ENCODE measurements at regions not wholly inside any gene's neighbourhood (a gene's known extent, or its start where the extent isn't known, plus 50 kb on each side); places are given as distances from the start of the nearest gene placed in this dataset.
"Not testable (repeated sequence)": the region's sequence is repeated elsewhere in the genome, so short reads cannot be mapped to it uniquely, and the experiment has no call there.

GRCh38 chr9:117938896-117939295 lies 234.7 kb downstream of the TLR4 start:
- no peak for DNase-seq (ENCODE audit: low spot score)

GRCh38 chr9:117944750-117945149 lies 240.5 kb downstream of the TLR4 start:
- DNase-seq (ENCODE audit: low spot score): not testable (repeated sequence)

GRCh38 chr9:117945286-117945685 lies 241.1 kb downstream of the TLR4 start:
- DNase-seq (ENCODE audit: low spot score): no peak

GRCh38 chr9:117951127-117951526 lies 246.9 kb downstream of the TLR4 start:
- no peak for DNase-seq (ENCODE audit: low spot score)

DNA sequence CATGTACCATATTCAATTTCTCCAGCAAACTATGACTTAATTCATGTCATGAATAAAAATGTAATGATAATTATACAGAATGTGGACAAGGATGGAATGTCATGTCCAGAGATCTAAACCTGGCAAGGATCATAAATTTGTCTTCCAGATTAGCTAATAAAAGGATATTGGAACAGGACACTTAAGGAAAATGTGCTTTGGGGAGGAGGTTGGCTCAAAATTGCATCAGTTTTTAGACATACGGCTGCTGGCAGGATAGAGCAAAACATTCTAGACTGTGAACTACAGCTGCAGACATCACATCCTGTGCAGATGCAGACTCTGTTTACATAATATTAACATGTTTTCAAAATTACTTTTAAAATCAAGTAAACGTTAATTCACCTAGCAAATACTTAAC lies 248.4 kb downstream of the TLR4 start:
- no peak for DNase-seq (ENCODE audit: low spot score)

- DNase-seq (ENCODE audit: low spot score): no peak
Observed at GRCh38 chr9:117957267-117957666, 253.1 kb downstream of the TLR4 start.

- no peak for DNase-seq (ENCODE audit: low spot score)
Observed at GRCh38 chr9:117958726-117959125, 254.5 kb downstream of the TLR4 start.

DNA sequence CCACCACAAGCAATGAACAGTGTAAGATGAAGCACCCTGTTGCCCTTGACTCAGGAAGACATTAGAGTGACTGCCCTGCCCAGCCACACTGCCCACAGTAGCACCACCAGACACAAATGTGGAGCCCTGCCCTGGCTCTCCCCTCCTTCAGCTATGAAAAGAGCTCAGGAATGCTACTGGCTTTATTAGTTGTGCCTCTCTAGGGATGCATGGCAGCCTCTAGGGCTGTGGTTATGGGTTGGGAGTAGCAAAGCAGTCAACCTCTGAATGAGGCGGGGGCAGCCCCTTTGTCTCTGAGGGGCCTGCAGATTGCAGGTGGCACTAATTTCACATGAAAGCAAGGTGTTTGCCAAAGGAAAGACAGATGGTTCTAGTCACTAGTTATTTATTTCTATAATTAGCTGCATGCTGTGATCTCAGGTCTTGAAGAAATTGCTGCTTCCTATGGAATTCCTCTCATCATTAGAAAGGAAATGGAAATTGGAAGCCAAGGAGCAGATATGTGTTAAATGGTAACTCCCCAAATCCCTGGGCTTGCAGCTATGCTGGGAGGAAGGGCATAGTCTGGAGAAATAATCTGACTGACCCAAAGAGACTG lies 259.4 kb downstream of the TLR4 start:
- DNase-seq (ENCODE audit: low spot score): no peak

DNA sequence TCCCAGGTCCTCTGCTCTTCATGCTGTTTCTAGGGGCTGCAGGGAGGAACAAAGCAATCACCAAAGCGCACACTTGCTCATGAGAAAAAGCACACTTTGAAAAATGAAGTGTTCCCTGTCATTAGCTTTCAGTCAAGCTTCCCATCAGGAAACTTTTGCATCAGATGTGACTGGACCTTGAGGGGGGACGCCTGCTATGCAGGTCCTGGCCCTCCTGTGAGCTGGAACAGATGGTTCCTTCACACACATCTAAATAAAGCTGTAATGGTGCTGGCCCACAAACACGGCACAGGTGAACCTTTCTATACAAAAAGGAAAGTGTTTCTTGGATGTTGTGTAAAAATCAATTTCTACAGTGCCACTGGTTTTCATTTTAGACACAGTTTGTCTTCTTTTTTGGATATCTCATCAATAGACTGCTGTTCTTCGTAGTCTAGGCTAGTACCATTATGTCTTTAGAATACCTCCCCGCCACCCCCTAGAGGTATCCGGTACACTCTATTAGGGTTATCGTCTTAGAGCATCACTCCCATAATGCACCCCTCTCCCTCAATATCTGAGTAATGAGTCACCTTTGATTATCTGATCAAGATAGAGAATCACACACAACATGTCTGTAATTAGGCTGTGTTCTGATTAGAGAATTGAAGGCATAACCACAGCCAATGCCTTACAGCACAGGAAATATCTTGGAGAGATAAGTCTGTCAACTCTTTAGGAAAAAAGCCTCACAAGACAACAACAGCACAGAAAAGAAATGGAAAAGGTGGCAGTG lies 266.3 kb downstream of the TLR4 start:
- no peak for DNase-seq (ENCODE audit: low spot score)

- DNase-seq (ENCODE audit: low spot score): no peak
Observed at GRCh38 chr9:117974108-117974507, 269.9 kb downstream of the TLR4 start.

DNA sequence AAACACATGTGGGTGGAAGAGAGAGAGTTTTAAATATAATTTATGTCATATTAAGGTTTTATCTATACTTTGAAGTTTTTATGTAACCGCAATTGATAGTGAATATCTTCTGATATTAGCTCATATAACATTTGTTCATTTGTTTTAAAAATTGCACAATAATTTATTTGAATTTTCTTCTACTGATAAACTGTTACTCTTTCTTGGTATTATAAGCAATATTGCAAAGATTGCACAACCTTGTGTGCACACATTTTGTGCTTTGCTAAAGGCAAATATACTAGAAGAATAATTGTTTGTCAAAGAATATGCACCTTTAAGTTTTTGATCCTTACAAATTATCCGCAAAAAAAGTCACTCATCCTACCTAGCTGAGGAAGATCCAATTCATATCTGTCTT lies 275.7 kb downstream of the TLR4 start:
- no peak for DNase-seq (ENCODE audit: low spot score)

- DNase-seq (ENCODE audit: low spot score): no peak
Observed at GRCh38 chr9:117987945-117988344, 283.7 kb downstream of the TLR4 start.

DNA sequence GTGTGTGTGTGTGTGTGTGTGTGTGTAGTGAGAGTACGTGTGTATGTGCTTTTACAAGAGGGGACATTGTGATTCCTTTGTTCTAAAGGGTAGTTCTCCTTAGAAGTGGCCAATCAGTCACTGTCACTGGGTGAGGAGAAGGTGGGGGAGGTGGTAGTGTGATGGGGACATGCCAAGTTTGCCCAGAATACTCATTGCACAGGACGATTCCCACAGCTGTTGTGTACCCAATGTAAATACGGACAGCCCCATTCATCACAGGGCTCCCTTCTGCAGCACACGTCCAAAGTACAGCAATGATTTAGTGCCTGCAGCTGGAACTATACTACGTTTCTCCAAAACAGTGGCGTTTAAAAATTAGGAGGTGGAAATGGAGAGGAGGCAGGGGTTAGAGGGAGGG lies 287.8 kb downstream of the TLR4 start:
- no peak for DNase-seq (ENCODE audit: low spot score)

GRCh38 chr9:118000581-118000980 lies 296.4 kb downstream of the TLR4 start:
- no peak for DNase-seq (ENCODE audit: low spot score)

GRCh38 chr9:118003240-118003639 lies 299.0 kb downstream of the TLR4 start:
- DNase-seq (ENCODE audit: low spot score): no peak

- DNase-seq (ENCODE audit: low spot score): no peak
Observed at GRCh38 chr9:118008246-118008645, 304.0 kb downstream of the TLR4 start.

- no peak for DNase-seq (ENCODE audit: low spot score)
Observed at GRCh38 chr9:118009614-118010013, 305.4 kb downstream of the TLR4 start.

DNA sequence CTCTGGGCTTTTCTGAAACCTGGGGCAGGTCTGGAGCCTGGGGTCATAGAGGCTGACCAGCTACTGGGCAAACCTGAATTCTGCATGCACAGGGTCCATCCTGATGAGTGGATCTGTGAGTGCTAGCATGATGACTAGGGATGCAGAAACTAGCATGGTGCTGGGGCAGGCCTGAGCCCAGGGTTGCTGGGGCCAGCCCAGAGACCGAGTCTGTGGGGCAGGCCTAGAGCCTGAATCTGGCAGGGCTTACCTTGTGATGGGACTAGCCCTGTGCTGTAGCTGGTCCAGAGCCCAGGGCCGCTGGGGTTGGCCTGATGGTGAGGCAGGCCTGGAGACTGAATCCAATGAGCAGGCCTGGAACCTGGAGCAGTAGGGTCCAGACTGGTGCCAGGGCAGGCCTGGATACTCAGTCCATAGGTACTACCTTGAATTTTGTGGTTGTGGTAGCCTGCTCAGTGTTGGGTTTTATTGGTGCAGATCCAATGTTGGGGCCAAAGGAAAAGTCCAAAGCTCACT lies 313.5 kb downstream of the TLR4 start:
- no peak for DNase-seq (ENCODE audit: low spot score)

- no peak for DNase-seq (ENCODE audit: low spot score)
Observed at GRCh38 chr9:118023644-118024043, 319.4 kb downstream of the TLR4 start.

DNA sequence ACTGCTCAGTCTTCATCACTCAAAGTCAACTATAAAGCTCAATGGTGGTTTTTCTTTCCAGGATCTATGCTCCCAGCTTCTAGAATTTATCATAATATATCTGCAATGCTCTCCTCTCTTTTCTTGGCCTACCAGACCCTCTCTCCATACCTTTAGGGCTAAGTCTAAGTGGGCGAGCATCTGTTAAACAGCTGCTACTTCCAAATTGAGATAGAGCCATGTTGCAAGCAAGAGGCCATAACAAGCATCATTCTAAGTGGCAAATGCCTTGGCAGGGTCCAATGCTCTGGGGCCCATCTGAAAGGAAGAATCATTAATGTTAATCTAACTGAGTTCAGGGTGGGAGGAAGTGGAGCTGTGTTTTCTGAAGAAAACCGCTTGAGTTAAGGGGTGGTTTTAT lies 324.0 kb downstream of the TLR4 start:
- DNase-seq (ENCODE audit: low spot score): no peak

DNA sequence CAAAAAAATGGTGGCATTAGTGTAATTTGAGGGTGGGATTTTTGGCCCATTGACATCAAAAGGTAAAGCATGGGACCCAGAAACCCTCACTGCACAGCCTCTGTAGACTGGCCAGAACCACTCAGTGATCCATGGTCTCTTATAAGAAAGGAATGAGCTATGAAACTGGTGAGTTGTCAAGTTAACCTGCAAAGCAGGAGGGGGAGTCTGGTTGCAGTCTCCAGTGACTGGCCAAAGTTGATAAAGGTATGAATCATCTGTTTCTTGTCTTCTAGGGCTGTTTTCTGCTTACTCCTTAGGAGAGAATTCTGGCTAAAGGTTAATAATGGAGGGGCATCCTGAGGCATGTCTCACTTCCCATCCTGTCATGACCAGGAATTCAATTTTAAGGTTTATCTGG lies 325.2 kb downstream of the TLR4 start:
- no peak for DNase-seq (ENCODE audit: low spot score)

DNA sequence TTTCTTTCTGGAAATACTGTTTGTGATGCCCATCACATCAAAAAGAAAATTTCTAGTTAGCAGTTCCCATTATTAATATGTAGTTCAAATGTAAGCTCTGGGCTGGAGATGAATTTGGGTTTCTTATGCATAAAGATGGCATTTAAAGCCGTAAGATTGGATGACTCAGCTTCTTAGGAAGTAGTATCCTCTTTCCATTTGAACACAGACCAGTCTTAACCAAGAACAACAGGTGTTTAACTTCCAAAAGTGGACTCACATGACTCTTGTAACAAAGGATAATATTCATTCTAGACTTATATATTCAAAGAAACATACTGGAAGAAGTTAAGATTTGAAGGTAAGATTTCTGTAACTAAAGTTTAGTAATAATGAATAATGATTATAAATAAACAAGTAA lies 330.5 kb downstream of the TLR4 start:
- no peak for DNase-seq (ENCODE audit: low spot score)

GRCh38 chr9:118038713-118039112 lies 334.5 kb downstream of the TLR4 start:
- DNase-seq (ENCODE audit: low spot score): no peak

DNA sequence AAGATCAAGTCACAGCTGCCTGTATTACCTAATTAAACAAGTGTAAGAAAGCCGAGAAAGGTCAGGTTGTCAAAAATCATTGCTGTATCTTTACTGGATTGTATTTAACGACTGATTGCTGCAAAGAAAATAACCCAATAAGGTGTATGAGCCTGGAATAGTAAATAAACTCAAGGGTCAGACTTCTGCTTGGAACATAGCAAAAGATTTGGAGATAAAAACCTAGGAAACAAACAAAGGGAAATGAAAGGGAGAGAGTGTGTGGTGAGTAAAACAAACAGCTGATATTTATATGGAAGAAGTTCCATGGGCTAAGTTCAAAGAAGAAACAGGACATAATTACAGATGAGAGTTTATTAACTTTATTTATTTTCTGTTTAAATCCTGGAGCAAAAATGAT lies 354.0 kb downstream of the TLR4 start:
- no peak for DNase-seq (ENCODE audit: low spot score)

Data from ecto neural progenitor cell (in vitro differentiated cells).